ENCODE measurements at regions not wholly inside any gene's neighbourhood (a gene's known extent, or its start where the extent isn't known, plus 50 kb on each side); places are given as distances from the start of the nearest gene placed in this dataset.
A peak's percentile ranks its signal among the peaks of the same experiment; 100 is the strongest.

- no peaks in the 10 kb centered on the region for H3K27me3 ChIP-seq (ENCODE audit: control insufficient read depth, extremely low read depth, insufficient read depth, low read length)
- dilution Hi-C loops (cut with MboI; ENCODE audit: extremely low pct_ligation_motif_present, low sequenced_read_pairs) = no loop called here
- peak overlapping the region; percentile 42 for H3K4me2 ChIP-seq (ENCODE audit: control insufficient read depth, extremely low read depth, insufficient read depth, low read depth, low read length)
- no peaks in the 10 kb centered on the region for H3K79me2 ChIP-seq (ENCODE audit: control insufficient read depth, insufficient read depth, low read length)
- TF ChIP-seq, protein P1, sequence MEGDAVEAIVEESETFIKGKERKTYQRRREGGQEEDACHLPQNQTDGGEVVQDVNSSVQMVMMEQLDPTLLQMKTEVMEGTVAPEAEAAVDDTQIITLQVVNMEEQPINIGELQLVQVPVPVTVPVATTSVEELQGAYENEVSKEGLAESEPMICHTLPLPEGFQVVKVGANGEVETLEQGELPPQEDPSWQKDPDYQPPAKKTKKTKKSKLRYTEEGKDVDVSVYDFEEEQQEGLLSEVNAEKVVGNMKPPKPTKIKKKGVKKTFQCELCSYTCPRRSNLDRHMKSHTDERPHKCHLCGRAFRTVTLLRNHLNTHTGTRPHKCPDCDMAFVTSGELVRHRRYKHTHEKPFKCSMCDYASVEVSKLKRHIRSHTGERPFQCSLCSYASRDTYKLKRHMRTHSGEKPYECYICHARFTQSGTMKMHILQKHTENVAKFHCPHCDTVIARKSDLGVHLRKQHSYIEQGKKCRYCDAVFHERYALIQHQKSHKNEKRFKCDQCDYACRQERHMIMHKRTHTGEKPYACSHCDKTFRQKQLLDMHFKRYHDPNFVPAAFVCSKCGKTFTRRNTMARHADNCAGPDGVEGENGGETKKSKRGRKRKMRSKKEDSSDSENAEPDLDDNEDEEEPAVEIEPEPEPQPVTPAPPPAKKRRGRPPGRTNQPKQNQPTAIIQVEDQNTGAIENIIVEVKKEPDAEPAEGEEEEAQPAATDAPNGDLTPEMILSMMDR (optimal IDR thresholded peaks at IDR 0.05 in 1 of 3, IDR thresholded peaks at IDR 0.05 in 1 of 3, conservative IDR thresholded peaks at IDR 0.05 in 1 of 3; ENCODE audit: extremely low read depth in 1 of 3, insufficient read depth in 2 of 3, low read length in 3 of 3) = no peak
- TF ChIP-seq EZH2 (IDR thresholded peaks at IDR 0.05; ENCODE audit: low read length) = no peak
- no peaks in the 10 kb centered on the region for H3K9me1 ChIP-seq (ENCODE audit: control insufficient read depth, extremely low read depth, insufficient read depth, low read length)
- no peak overlapping the region for H3K9ac ChIP-seq (ENCODE audit: control insufficient read depth, extremely low read depth, insufficient read depth, low read length)
- DNase-seq (ENCODE audit: low read depth, low spot score) (peak; percentile 49), FAIRE-seq (peak; percentile 97)
- H4K20me1 ChIP-seq (ENCODE audit: control insufficient read depth, extremely low read depth, insufficient read depth, low read length) = no peaks in the 10 kb centered on the region
- peak overlapping the region; percentile 40 for H2AFZ ChIP-seq (ENCODE audit: control insufficient read depth, low read length)
- H3K9me3 ChIP-seq (ENCODE audit: control insufficient read depth, low read depth, low read length) = no peaks in the 10 kb centered on the region
- H3K36me3 ChIP-seq (ENCODE audit: control insufficient read depth in 2 of 2, extremely low read depth in 1 of 2, insufficient read depth in 2 of 2, low read length in 2 of 2) = no peaks in the 10 kb centered on the region
- peaks cover 13% of the 10 kb centered on the region for H3K4me1 ChIP-seq (ENCODE audit: control insufficient read depth, extremely low read depth, insufficient read depth, low read length)
- peak overlapping the region; percentile 7 for H3K27ac ChIP-seq (ENCODE audit: control insufficient read depth, insufficient read depth, low read length)
- no peak overlapping the region for H3K4me3 ChIP-seq (ENCODE audit: control insufficient read depth in 2 of 3, extremely low read depth in 1 of 3, insufficient read depth in 2 of 3, low read depth in 1 of 3, low read length in 3 of 3)
These were observed 103.9 kb upstream of the HS6ST1 start for GRCh38 chr2:128422571-128422970.

DNA sequence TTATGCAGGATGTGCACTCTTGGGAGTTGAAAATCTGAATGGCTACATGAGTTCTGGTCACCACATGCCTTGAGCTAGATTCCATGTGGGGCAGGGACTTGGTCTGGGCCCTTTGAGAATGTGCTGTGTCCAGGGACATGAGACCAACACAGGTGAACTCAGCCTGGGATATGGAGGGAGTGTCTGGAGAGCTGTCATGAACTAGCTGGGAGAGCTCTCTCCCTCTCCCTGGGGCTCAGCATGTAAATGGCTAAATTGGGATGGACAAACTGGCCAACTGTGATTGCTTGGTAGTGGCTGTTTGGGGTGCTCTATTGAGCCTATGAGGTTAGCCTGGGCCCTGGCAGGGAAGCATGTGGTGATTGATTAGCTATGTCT lies 105.1 kb upstream of the HS6ST1 start:
- H3K9me1 ChIP-seq (ENCODE audit: control insufficient read depth, extremely low read depth, insufficient read depth, low read length) = no peaks in the 10 kb centered on the region
- no peak overlapping the region for H3K27ac ChIP-seq (ENCODE audit: control insufficient read depth, insufficient read depth, low read length)
- no peaks in the 10 kb centered on the region for H3K36me3 ChIP-seq (ENCODE audit: control insufficient read depth in 2 of 2, extremely low read depth in 1 of 2, insufficient read depth in 2 of 2, low read length in 2 of 2)
- FAIRE-seq = no peak
- H3K79me2 ChIP-seq (ENCODE audit: control insufficient read depth, insufficient read depth, low read length) = no peaks in the 10 kb centered on the region
- no peak for DNase-seq (ENCODE audit: low read depth, low spot score)
- no peak overlapping the region for H3K9ac ChIP-seq (ENCODE audit: control insufficient read depth, extremely low read depth, insufficient read depth, low read length)
- no peak overlapping the region for H3K4me2 ChIP-seq (ENCODE audit: control insufficient read depth, extremely low read depth, insufficient read depth, low read depth, low read length)
- H3K4me1 ChIP-seq (ENCODE audit: control insufficient read depth, extremely low read depth, insufficient read depth, low read length) = peaks cover 13% of the 10 kb centered on the region
- no peaks in the 10 kb centered on the region for H3K9me3 ChIP-seq (ENCODE audit: control insufficient read depth, low read depth, low read length)
- no peak overlapping the region for H3K4me3 ChIP-seq (ENCODE audit: control insufficient read depth in 2 of 3, extremely low read depth in 1 of 3, insufficient read depth in 2 of 3, low read depth in 1 of 3, low read length in 3 of 3)
- no peak overlapping the region for H2AFZ ChIP-seq (ENCODE audit: control insufficient read depth, low read length)
- dilution Hi-C loops (cut with MboI; ENCODE audit: extremely low pct_ligation_motif_present, low sequenced_read_pairs) = no loop called here
- no peaks in the 10 kb centered on the region for H3K27me3 ChIP-seq (ENCODE audit: control insufficient read depth, extremely low read depth, insufficient read depth, low read length)
- TF ChIP-seq, protein P1 (optimal IDR thresholded peaks at IDR 0.05 in 1 of 3, IDR thresholded peaks at IDR 0.05 in 1 of 3, conservative IDR thresholded peaks at IDR 0.05 in 1 of 3; ENCODE audit: extremely low read depth in 1 of 3, insufficient read depth in 2 of 3, low read length in 3 of 3) = no peak
- no peak for TF ChIP-seq EZH2 (IDR thresholded peaks at IDR 0.05; ENCODE audit: low read length)
- H4K20me1 ChIP-seq (ENCODE audit: control insufficient read depth, extremely low read depth, insufficient read depth, low read length) = no peaks in the 10 kb centered on the region
